Colonic mucosa (tissue), 4 donors: ENCODE measurements at regions not wholly inside any gene's neighbourhood (a gene's known extent, or its start where the extent isn't known, plus 50 kb on each side); places are given as distances from the start of the nearest gene placed in this dataset.
A peak's percentile ranks its signal among the peaks of the same experiment; 100 is the strongest.

Experiments
- DNase-seq: peaks from one replicate; pipeline ENCODE4 v3.0.0-alpha.2; 2020
- H3K27ac ChIP-seq: fragments of 200-600 bp; one replicate; pipeline ENCODE4 v1.8.0; 2021
- H3K27me3 ChIP-seq: fragments of 200-600 bp; one replicate; pipeline ENCODE4 v1.8.0; 2021
- H3K36me3 ChIP-seq: fragments of 200-600 bp; one replicate; pipeline ENCODE4 v1.8.0; 2021
- H3K4me1 ChIP-seq: fragments of 200-600 bp; one replicate; pipeline ENCODE4 v1.8.0; 2021; ENCODE audit warnings: mild to moderate bottlenecking
- H3K4me3 ChIP-seq: fragments of 200-600 bp; one replicate; pipeline ENCODE4 v1.8.0; 2021
- H3K9ac ChIP-seq, 2 donors: one replicate each; pipeline ENCODE4 v1.7.0; 2013; ENCODE audit warnings: control low read depth in 2 of 2, low read depth in 2 of 2, low read length in 2 of 2
- H3K9me3 ChIP-seq: fragments of 200-600 bp; one replicate; pipeline ENCODE4 v1.8.0; 2021
- intact Hi-C: fragments of 100-400 bp; cut with DNase I; formaldehyde crosslinking; loops from one replicate; pipeline ENCODE4 v1.14.1; 2022
- TF ChIP-seq, protein P1 (sequence below): fragments of 200-600 bp; IDR thresholded peaks from one replicate; pipeline ENCODE4 v1.8.0; 2022; ENCODE audit warnings: antibody characterized with exemption, mild to moderate bottlenecking
- donor health status: healthy.
- donor health status: DM: no; HTN: no; CAD: no.
- donor health status: DM: no; HTN: no; CAD: no.

DNA sequence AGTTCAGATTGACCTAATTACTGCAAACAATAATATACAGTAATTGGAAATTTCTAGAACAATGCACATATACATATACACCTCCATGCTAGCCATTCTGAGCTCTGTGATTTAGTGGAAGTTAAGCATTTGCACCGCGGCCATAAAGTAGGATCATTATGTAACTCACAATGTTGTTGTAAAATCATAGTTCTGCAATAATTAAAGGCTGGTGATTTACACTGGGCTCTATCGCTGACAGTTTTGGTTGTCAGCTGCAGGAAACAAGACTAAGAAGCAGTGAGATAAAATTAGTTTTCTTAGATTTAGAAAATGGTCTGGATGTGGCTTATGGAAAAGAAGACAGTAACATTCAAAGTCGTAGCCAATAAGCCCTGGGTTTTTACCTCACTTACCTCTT, 776.3 kb downstream of the TMEM121 start:
- H3K36me3 ChIP-seq: no peaks in the 10 kb centered on the region
- intact Hi-C loops: no loop called here
- H3K4me1 ChIP-seq: no peaks in the 10 kb centered on the region
- no peaks in the 10 kb centered on the region for H3K9me3 ChIP-seq
- DNase-seq: no peak
- H3K4me3 ChIP-seq: no peak overlapping the region
- H3K9ac ChIP-seq: no peak overlapping the region
- H3K27me3 ChIP-seq: no peaks in the 10 kb centered on the region
- TF ChIP-seq, protein P1, sequence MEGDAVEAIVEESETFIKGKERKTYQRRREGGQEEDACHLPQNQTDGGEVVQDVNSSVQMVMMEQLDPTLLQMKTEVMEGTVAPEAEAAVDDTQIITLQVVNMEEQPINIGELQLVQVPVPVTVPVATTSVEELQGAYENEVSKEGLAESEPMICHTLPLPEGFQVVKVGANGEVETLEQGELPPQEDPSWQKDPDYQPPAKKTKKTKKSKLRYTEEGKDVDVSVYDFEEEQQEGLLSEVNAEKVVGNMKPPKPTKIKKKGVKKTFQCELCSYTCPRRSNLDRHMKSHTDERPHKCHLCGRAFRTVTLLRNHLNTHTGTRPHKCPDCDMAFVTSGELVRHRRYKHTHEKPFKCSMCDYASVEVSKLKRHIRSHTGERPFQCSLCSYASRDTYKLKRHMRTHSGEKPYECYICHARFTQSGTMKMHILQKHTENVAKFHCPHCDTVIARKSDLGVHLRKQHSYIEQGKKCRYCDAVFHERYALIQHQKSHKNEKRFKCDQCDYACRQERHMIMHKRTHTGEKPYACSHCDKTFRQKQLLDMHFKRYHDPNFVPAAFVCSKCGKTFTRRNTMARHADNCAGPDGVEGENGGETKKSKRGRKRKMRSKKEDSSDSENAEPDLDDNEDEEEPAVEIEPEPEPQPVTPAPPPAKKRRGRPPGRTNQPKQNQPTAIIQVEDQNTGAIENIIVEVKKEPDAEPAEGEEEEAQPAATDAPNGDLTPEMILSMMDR: no peak
- H3K27ac ChIP-seq: no peak overlapping the region

DNA sequence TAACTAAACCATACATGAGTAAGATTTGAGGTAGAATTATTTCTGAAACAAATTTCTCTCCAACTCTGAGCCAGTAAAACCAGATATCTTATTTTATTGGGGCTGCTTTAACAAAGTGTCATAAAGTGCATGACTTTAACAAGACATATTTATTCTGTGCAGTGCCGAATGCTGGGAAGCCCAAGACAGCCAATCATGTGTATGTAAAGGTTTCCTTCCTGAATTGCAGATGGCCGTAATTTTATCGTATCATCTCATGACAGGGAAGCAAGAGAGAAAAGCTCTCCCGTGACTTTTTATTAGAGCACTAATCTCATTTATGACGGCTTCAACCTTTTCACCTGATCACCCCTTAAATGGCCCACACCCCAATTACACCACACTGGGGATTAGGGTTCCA, 777.9 kb downstream of the TMEM121 start:
- H3K27me3 ChIP-seq: no peaks in the 10 kb centered on the region
- H3K4me1 ChIP-seq: no peaks in the 10 kb centered on the region
- H3K9ac ChIP-seq: no peak overlapping the region
- TF ChIP-seq, protein P1: no peak
- H3K9me3 ChIP-seq: no peaks in the 10 kb centered on the region
- no peaks in the 10 kb centered on the region for H3K36me3 ChIP-seq
- H3K4me3 ChIP-seq: no peak overlapping the region
- no peak for DNase-seq
- no peak overlapping the region for H3K27ac ChIP-seq
- intact Hi-C loops: no loop called here

DNA sequence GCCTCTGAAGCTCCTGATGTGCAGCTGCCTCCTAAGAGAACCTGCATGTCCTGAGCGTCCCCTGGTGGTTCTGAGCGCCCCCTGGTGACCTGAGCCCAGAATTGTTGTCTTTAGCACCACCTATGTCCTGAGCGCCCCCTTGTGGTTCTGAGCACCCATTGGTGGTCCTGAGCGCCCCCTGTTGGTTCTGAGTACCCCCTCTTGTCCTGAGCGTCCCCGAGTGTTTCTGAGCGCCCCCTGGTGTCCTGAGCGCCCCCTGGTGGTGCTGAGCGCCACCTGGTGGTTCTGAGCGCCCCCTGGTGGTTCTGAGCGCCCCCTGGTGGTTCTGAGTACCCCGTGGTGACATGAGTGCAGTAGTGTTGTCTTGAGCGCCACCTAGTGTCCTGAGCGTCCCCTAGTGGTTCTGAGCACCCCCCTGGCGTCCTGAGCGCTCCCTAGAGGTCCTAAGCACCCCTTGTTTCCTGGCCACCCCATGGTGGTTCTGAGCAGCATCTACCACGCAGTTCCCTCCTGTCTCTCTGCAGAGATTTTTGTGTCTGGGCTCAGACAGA, 782.5 kb downstream of the TMEM121 start:
- Histone ChIP-seq H3K27ac (no peak overlapping the region), H3K27me3 (no peaks in the 10 kb centered on the region), H3K36me3 (no peaks in the 10 kb centered on the region), H3K4me1 (no peaks in the 10 kb centered on the region), H3K4me3 (no peak overlapping the region), H3K9me3 (no peaks in the 10 kb centered on the region), H3K9ac (no peak overlapping the region)
- TF ChIP-seq, protein P1: peak; percentile 21
- DNase-seq: peak; percentile 49
- intact Hi-C loops: no loop called here

DNA sequence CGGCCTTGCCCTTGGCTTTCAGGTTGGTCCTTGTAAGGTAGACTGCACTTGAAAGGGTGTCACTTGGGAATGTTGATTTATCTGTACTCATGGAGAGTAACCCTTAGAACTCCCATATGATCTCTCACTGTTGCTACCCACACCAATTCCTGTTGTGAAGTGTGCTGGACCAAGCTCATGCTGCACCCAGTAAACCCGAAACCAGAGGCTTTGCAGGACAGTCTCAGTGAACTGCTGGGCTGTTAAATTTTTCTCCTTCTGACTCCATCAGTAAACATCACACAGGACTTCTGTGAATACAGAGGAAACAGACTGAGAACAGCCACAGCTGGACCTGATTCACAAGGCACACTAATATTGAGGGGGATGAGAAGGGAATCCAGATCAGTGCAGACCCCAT, 783.0 kb downstream of the TMEM121 start:
- H3K9ac ChIP-seq: no peak overlapping the region
- TF ChIP-seq, protein P1: no peak
- H3K36me3 ChIP-seq: no peaks in the 10 kb centered on the region
- no peak for DNase-seq
- H3K4me1 ChIP-seq: no peaks in the 10 kb centered on the region
- intact Hi-C loops: no loop called here
- no peak overlapping the region for H3K27ac ChIP-seq
- H3K27me3 ChIP-seq: no peaks in the 10 kb centered on the region
- H3K4me3 ChIP-seq: no peak overlapping the region
- no peaks in the 10 kb centered on the region for H3K9me3 ChIP-seq

DNA sequence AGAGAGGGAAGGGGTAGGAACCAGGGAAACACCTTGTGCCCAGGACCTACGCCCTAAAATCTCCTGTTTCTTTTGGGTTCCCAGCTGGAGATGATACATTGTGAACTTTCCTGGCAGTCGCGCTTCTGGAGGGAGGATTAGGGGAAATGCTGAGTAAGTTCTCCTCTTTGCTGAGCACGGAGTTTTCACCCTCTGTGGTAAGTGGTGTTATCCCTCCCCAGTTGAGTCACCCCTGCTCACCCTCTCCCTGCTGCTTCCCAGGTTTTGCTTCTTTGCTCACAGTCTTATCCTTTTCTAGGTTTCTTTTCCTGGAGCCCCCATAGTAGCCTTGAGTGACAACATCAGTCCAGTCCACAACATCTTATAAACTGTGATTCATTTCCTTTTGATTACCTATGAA, 789.1 kb downstream of the TMEM121 start:
- no peaks in the 10 kb centered on the region for H3K27me3 ChIP-seq
- no peak overlapping the region for H3K4me3 ChIP-seq
- intact Hi-C loops: no loop called here
- H3K27ac ChIP-seq: no peak overlapping the region
- no peaks in the 10 kb centered on the region for H3K9me3 ChIP-seq
- no peaks in the 10 kb centered on the region for H3K4me1 ChIP-seq
- H3K36me3 ChIP-seq: no peaks in the 10 kb centered on the region
- no peak overlapping the region for H3K9ac ChIP-seq
- DNase-seq: no peak
- TF ChIP-seq, protein P1: no peak
